ENCODE measurements at regions not wholly inside any gene's neighbourhood (a gene's known extent, or its start where the extent isn't known, plus 50 kb on each side); places are given as distances from the start of the nearest gene placed in this dataset.

GRCh38 chr22:27104449-27104848 is 447.1 kb downstream of the MIAT start:
- intact Hi-C loops (cut with DNase I, micrococcal nuclease) = no loop called here
- no peaks in the 10 kb centered on the region for H3K36me3 ChIP-seq (ENCODE audit: low read depth)
- no peaks in the 10 kb centered on the region for H3K9me3 ChIP-seq
- no peak overlapping the region for H3K4me3 ChIP-seq
- H3K4me1 ChIP-seq (ENCODE audit: low read depth) = peaks cover 6% of the 10 kb centered on the region
- no peak for DNase-seq
- ATAC-seq = no peak
- TF ChIP-seq, protein P1, sequence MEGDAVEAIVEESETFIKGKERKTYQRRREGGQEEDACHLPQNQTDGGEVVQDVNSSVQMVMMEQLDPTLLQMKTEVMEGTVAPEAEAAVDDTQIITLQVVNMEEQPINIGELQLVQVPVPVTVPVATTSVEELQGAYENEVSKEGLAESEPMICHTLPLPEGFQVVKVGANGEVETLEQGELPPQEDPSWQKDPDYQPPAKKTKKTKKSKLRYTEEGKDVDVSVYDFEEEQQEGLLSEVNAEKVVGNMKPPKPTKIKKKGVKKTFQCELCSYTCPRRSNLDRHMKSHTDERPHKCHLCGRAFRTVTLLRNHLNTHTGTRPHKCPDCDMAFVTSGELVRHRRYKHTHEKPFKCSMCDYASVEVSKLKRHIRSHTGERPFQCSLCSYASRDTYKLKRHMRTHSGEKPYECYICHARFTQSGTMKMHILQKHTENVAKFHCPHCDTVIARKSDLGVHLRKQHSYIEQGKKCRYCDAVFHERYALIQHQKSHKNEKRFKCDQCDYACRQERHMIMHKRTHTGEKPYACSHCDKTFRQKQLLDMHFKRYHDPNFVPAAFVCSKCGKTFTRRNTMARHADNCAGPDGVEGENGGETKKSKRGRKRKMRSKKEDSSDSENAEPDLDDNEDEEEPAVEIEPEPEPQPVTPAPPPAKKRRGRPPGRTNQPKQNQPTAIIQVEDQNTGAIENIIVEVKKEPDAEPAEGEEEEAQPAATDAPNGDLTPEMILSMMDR (IDR thresholded peaks at IDR 0.05) = no peak

DNA sequence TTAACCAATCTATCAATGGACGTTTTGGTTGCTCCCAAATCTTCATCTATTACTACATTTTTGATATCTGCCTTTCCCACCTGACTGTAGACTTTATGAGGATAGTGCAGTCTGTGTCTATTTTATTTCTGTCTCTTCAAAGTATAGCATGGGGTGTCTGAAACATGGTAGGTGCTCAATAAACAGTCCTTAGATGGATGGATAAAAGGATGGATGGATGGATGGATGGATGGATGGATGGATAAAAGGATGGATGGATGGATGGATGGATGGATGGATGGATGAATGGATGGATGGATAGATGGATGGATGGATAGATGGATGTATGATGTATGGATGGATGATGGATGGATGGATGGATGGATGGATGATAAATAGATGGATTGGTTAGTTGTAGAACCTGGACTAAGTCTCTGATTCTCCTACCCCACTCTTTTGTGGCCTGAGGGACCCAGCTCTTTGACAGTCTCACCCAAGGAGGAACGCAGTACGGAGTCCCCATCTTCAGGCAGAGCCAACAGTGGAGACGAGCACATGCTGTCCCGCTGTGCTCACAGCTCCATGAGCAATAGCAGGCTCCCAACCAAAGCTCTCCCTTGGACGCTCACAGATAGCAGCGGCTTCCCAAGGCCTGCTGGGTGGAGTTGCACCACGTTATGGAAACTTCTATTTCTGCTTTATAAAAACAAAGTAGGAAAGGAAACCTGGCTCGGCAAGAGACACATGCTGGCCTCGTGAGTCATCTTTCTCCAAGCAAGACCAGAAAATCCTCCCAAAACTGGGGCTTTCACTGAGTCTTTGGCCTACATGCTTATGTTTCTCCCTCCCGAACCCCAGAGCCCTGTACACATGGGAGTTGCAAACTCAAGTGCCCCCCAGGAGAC is 448.0 kb downstream of the MIAT start:
- Histone ChIP-seq H3K4me3 (no peak overlapping the region), H3K4me1 (ENCODE audit: low read depth) (peaks cover 6% of the 10 kb centered on the region), H3K36me3 (ENCODE audit: low read depth) (no peaks in the 10 kb centered on the region), H3K9me3 (no peaks in the 10 kb centered on the region)
- ATAC-seq = peak; percentile 67
- DNase-seq = peak in 2 of 3 donors; percentile 38 to 62
- TF ChIP-seq, protein P1 (IDR thresholded peaks at IDR 0.05) = no peak
- intact Hi-C loops (cut with DNase I, micrococcal nuclease) = no loop called here

DNA sequence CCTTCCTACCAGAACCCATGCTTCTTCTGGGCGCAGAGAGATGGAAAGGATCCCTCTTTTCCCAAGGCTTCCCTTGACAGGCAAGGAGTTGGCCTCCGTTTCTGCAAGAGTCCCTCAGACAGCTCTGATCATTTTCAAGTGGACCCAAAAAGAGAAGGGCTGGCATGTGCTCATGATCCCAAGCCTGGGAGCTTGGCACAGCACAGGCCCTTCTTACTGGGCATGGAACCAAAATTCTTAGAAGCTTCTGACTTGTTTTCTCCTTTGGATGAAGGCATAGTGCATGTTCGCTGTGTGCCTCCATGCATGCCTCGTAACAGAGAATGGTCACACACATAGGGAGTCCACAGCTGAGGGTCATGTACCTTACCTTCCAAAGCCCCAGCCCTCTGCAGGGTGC is 449.6 kb downstream of the MIAT start:
- Histone ChIP-seq H3K4me3 (no peak overlapping the region), H3K9me3 (no peaks in the 10 kb centered on the region), H3K4me1 (ENCODE audit: low read depth) (peaks cover 6% of the 10 kb centered on the region), H3K36me3 (ENCODE audit: low read depth) (no peaks in the 10 kb centered on the region)
- ATAC-seq (no peak), DNase-seq (no peak)
- TF ChIP-seq, protein P1 (IDR thresholded peaks at IDR 0.05) = no peak
- intact Hi-C loops (cut with DNase I, micrococcal nuclease) = no loop called here

DNA sequence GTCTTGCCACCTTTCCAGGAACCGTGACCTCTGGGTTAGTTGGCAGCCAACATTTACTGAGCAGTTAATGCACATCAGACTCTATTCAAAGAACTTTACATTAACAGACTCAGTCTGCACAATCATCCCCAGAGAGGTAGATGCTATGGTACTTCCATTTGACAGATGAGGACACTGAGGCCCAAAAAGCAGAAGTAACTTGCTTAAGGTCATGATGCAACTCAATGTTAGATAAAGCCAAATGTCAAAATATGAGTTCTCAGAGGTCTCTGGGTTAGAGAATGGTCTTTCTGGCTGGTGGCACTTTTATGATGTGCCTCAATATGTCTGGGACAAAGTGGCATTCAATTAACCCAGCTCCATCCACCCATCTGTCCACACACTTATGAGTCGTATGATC is 450.0 kb downstream of the MIAT start:
- ATAC-seq (no peak), DNase-seq (no peak)
- peaks cover 6% of the 10 kb centered on the region for H3K4me1 ChIP-seq (ENCODE audit: low read depth)
- intact Hi-C loops (cut with DNase I, micrococcal nuclease) = no loop called here
- no peaks in the 10 kb centered on the region for H3K9me3 ChIP-seq
- H3K36me3 ChIP-seq (ENCODE audit: low read depth) = no peaks in the 10 kb centered on the region
- TF ChIP-seq, protein P1 (IDR thresholded peaks at IDR 0.05) = no peak
- H3K4me3 ChIP-seq = no peak overlapping the region

DNA sequence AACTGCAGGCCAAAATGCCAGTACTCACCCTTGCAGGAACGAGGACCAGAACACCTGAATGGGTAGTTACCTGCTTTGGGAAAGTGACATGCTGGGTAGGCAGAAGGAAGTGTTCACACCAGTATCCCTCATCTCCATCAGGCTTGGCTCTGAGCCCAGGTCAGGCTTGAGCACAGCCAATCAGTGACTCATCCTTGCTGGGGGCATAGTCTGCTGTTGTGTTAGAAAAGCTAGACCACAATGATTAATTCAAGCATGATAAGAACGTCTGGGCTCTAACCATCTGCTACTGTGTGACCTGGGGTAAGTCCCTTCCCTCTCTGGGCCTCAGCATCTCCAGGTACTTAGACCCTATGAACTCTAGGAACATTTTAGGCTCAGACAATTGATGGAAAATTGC is 450.4 kb downstream of the MIAT start:
- no peak overlapping the region for H3K4me3 ChIP-seq
- no peaks in the 10 kb centered on the region for H3K9me3 ChIP-seq
- peaks cover 6% of the 10 kb centered on the region for H3K4me1 ChIP-seq (ENCODE audit: low read depth)
- DNase-seq (peak; percentile 37 to 55 (median 40)), ATAC-seq (peak; percentile 65)
- intact Hi-C loops (cut with DNase I, micrococcal nuclease) = no loop called here
- TF ChIP-seq, protein P1 (IDR thresholded peaks at IDR 0.05) = no peak
- H3K36me3 ChIP-seq (ENCODE audit: low read depth) = no peaks in the 10 kb centered on the region
